Mucosa of gallbladder (tissue), 1 donor: ENCODE measurements at regions not wholly inside any gene's neighbourhood (a gene's known extent, or its start where the extent isn't known, plus 50 kb on each side); places are given as distances from the start of the nearest gene placed in this dataset.
"Not testable (repeated sequence)": the region's sequence is repeated elsewhere in the genome, so short reads cannot be mapped to it uniquely, and the experiment has no call there.

Source experiments
- DNase-seq: peaks from one replicate; pipeline ENCODE4 v3.0.0-alpha.2; 2020; ENCODE audit warnings: low spot score
- donor health status: DM: no; HTN: no; CAD: no.

DNA sequence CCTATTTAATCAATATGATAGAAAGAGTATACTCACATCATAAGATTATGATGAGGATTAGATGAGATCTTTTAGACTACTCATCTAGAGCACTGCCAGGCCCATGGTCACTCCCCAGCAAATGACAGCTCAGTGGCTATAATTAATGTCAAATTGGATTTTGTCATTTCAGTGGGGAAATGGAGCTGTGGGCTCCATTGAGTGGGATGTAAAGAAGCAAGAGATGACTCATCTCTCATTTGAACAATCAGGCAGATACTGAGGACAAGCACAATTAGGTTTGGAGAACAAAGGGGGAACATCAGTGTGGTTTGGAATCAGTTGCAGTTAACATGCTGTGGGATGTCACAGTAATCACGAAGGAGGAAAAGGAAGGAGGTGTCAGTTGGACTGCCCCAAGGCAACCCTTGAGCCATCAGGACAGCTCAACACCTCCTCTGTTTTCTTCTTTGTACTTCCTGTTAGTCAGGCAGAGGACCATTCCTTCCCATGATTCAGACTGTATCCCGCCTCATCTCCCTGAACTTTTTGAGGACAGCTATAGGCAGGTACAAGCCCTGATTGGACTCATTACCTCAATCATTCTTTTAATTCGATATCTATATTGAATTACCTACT lies 473.7 kb upstream of the ISX start:
- DNase-seq = no peak

DNA sequence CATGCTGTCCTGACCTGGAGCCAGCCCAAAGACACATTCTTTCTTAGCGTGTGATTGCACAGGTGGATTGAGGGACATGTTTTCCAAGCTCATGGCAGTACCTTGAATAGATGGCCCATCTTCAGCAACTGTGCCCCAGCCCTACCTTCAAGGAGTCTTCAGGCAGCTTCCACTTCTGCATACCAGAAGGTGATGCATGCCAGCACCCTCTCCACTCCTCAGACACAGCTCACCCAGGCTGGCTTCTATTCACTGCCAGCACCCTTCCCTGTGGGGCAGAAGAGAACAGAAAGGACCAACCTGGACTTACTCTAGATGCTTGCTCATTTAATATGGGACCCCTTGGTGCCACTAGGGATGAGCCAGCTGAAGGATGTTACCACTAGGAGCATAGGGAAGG lies 466.4 kb upstream of the ISX start:
- DNase-seq = no peak

GRCh38 chr22:34604312-34604711 lies 461.6 kb upstream of the ISX start:
- DNase-seq = no peak

DNA sequence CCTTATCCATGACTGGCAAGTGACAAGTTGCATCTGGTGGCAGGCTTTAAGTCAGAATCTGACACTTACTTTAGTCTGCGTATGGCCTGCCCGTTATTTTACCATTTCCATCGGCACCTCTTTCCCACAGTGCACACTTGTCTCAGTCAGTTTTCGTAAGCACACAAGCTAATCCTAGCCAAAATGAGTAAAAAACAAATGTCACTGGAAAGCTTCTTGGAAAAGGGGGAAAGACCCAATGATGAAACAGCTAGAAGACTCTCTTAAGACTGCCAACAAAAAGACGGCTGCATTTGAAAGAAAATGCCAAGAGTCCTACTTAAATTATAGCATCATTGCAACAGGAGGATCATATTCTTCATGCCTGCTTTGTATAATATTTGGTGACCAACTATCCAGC lies 457.9 kb upstream of the ISX start:
- no peak for DNase-seq

- DNase-seq = no peak
Observed at GRCh38 chr22:34608540-34609115, 457.3 kb upstream of the ISX start.

DNA sequence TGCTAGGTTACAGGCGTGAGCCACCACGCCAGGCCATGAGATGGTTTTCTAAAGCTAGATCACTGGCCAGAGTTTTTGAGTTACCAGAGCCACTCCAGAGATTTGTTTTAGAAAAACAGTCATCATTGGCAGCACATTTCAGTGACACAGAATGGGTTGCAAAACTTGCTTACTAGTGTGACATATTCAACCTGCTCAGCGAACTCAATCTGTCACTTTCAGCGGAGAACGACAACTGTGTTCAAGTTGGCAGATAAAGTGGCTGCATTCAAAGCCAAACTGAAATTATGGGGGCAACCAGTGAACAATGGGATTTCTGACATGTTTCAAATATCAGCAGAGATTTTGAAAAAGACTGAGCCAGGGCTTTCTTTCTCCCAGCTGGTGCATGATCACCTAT lies 456.3 kb upstream of the ISX start:
- no peak for DNase-seq

DNA sequence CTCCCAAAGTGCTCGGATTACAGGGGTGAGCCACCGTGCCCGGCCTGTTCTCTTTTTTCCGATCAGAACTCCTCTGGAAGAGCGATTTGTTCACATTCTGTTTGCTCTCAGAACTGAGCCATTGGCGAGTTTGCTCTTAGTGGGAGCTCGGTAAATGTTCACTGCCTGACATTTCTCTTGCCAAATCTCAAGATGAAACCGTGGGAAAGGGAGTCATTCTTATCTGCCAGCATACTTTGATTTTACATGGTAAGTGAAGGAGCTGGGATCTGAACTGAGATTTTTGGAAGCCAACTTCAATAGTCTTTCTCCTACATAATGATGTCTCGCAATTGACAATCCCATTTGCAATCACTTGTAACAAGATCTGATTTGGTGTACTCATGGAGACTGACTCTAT lies 445.8 kb upstream of the ISX start:
- no peak for DNase-seq

- no peak for DNase-seq
Observed at GRCh38 chr22:34620832-34621231, 445.1 kb upstream of the ISX start.

DNA sequence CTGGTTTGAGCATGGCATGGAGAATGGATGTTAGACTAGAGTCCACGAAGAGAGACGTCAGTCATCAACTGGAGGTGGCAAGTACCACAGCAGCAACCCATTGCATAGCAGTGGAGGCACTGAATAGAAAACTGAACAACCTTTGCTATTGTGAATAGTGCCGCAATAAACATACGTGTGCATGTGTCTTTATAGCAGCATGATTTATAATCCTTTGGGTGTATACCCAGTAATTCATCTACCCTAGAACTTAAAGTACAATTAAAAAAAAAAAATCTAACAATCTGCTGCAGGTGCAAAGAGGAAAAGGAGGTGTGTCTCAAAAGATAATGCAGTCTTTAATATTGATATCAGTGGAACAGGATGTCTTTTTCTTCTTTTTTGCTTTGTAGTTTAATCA lies 443.4 kb upstream of the ISX start:
- DNase-seq = no peak

DNA sequence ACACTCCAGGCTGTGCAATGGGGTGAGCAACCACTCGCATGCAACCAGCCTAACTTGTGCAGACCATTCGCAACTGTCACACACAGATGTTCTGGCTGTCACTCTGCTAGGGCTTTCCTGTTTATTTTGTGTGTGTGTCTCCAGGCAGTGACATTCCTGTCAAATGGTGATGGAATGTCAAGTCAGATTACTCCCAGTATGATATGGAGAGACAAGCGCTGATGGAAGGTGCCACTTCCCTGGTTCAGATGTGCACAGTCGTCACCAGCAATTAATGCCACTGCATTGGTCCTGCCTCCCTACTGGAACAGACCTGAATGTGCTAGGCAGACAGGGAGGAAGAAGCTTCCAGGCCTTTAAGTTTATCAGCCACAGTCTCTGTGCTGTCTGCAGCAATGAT lies 442.4 kb upstream of the ISX start:
- no peak for DNase-seq

DNA sequence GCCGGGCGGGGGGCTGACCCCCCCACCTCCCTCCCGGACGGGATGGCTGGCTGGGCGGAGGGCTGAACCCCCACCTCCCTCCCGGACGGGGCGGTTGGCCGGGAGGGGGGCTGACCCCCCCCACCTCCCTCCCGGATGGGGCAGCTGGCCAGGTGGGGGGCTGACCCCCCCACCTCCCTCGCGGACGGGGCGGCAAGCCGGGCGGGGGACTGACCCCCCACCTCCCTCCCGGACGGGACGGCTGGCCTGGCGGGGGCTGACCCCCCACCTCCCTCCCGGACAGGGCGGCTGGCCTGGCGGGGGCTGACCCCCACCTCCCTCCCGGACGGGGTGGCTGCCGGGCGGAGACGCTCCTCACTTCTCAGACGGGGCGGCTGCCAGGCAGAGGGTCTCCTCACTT lies 440.1 kb upstream of the ISX start:
- DNase-seq = not testable (repeated sequence)

- no peak for DNase-seq
Observed at GRCh38 chr22:34638128-34638527, 427.8 kb upstream of the ISX start.

- no peak for DNase-seq
Observed at GRCh38 chr22:34639911-34640310, 426.0 kb upstream of the ISX start.

DNA sequence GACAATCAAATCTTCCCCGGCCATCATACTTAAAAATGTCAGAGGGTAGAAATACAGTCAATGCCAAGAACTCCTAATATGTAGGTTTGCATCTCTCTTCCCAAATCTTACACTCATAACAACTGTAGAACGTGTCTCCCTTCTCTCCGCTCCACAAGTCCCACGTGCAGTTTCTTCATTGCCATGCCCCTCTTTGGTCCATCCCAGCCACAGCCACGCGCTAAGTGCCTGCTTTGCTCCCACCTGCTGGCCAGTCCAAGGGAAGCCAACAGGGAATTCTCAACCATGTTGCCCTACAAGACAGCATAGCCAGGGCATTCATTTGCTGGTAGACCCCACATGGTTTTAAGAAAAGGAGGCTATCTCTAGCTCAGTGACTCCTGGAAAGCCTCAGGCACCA lies 420.6 kb upstream of the ISX start:
- no peak for DNase-seq

GRCh38 chr22:34669001-34669400 lies 397.0 kb upstream of the ISX start:
- DNase-seq = no peak

- DNase-seq = not testable (repeated sequence)
Observed at GRCh38 chr22:34683031-34683430, 382.9 kb upstream of the ISX start.

DNA sequence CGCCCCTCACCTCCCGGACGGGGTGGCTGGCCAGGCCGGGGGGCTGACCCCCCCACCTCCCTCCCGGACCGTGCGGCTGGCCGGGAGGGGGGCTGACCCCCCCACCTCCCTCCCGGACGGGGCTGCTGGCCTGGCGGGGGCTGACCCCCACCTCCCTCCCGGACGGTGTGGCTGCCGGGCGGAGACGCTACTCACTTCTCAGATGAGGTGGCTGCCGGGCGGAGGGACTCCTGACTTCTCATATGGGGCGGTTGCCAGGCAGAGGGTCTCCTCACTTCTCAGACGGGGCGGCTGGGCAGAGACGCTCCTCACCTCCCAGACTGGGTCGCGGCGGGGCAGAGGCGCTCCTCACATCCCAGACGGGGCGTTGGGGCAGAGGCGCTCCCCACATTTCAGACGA lies 381.7 kb upstream of the ISX start:
- DNase-seq = not testable (repeated sequence)

GRCh38 chr22:34687116-34687515 lies 378.8 kb upstream of the ISX start:
- DNase-seq = no peak

- DNase-seq = no peak
Observed at GRCh38 chr22:34688825-34689224, 377.1 kb upstream of the ISX start.

- DNase-seq = no peak
Observed at GRCh38 chr22:34696557-34696956, 369.4 kb upstream of the ISX start.

DNA sequence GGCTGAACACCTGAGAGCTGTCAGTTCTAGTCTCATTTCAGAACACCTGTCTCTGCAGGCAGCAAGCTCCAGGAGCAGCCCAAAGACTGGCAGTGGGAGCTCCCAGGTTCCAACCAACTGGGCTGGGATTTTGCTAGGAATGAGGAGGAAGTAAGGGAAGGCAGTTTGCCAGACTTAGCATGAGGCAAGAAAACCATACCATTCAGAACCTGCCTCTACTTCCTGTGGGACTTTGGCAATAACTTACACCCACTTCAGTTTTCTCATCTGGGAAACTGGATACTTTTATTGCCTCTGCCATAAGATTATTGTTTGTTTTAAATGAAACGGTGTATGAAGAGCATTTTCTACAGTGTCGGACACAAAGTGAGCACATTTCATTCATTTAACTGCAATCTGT lies 363.7 kb upstream of the ISX start:
- no peak for DNase-seq

- no peak for DNase-seq
Observed at GRCh38 chr22:34709641-34710040, 356.3 kb upstream of the ISX start.

DNA sequence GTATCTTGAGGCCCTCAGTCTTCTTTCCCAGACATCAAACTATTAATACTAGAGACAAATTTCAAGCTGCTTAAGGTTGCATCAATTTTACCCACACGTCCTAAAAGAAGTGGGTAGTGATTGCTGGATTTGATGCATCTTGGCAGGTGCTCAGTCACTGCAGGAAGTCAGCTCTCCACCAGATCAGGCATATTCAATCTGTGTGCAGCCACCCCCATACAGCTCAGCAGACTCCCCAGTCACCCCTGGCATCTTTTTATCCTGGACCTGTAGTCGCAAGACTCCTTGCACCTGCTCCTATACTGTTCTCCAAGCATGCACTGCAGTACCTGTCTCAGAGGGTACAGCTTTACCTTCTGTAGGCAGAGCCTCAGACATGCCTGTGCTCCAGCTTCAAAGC lies 343.1 kb upstream of the ISX start:
- no peak for DNase-seq

DNA sequence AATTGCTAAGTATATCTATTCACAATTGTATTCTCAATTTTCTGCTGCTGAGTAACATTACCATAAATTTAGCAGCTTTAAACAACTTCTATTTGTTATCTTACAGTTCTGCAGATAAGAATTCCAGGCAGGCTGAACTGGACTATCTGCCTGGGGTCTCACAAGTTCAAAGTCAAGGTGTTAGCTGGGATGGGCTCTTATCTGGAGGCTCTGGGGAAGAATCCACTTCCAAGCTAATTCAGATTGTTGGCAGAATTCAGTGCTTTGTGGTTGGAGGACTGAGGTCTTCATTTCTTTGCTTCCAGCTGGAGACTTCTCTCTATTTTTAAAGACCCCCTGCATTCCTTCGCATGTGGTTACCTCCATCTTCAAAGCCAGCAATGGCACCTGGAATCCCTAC lies 329.9 kb upstream of the ISX start:
- no peak for DNase-seq
